ENCODE measurements at regions not wholly inside any gene's neighbourhood (a gene's known extent, or its start where the extent isn't known, plus 50 kb on each side); places are given as distances from the start of the nearest gene placed in this dataset.

- Histone ChIP-seq H3K9me3 (ENCODE audit: insufficient read depth in 2 of 2, low read depth in 1 of 2, low read length in 1 of 2) (0 out of 4 replicates have a peak, but pooled peaks cover 0 to 2% of the 10 kb centered on the region in 2 experiments), H4K8ac (ENCODE audit: extremely low read depth, insufficient read depth, low read length) (no peak overlapping the region), H3K36me3 (ENCODE audit: control insufficient read depth in 2 of 4, insufficient read depth in 4 of 4, low read length in 3 of 4) (no peaks in the 10 kb centered on the region), H3K4me1 (replicated peaks in 1 of 4; ENCODE audit: control insufficient read depth in 3 of 4, insufficient read depth in 4 of 4, low read length in 3 of 4) (no peaks in the 10 kb centered on the region), H2BK5ac (ENCODE audit: low read depth, low read length) (no peak overlapping the region), H4K20me1 (replicated peaks in 1 of 2; ENCODE audit: control insufficient read depth in 1 of 2, insufficient read depth in 2 of 2, low read length in 2 of 2) (no peaks in the 10 kb centered on the region), H3K4me3 (ENCODE audit: extremely low read depth in 1 of 4, insufficient read depth in 2 of 4, low read depth in 3 of 4, low read length in 4 of 4) (no peak overlapping the region), H3K18ac (ENCODE audit: extremely low read depth, low read length) (no peak overlapping the region), H2BK12ac (ENCODE audit: low read depth, low read length) (no peak overlapping the region), H3K4me2 (ENCODE audit: insufficient read depth in 1 of 2, low read depth in 2 of 2, low read length in 2 of 2) (no peak overlapping the region), H3K4ac (replicated peaks; ENCODE audit: insufficient read length, low read depth, low read length) (no peak overlapping the region), H2BK15ac (ENCODE audit: low read length) (no peak overlapping the region), H2BK120ac (replicated peaks; ENCODE audit: low read depth, low read length) (no peak overlapping the region), H2AFZ (ENCODE audit: low read length) (no peak overlapping the region), H3K23ac (ENCODE audit: insufficient read length) (no peak overlapping the region), H2BK20ac (ENCODE audit: low read length) (no peak overlapping the region), H3K27me3 (replicated peaks in 1 of 4; ENCODE audit: control insufficient read depth in 3 of 4, extremely low read depth in 1 of 4, insufficient read depth in 3 of 4, low read length in 3 of 4) (no peaks in the 10 kb centered on the region), H3K79me2 (ENCODE audit: control insufficient read depth in 1 of 2, insufficient read depth in 2 of 2, low read length in 2 of 2) (no peaks in the 10 kb centered on the region), H3K79me1 (ENCODE audit: low read depth, low read length) (no peaks in the 10 kb centered on the region), H2AK5ac (ENCODE audit: low read depth, low read length) (no peak overlapping the region), H3K14ac (ENCODE audit: insufficient read length) (no peak overlapping the region), H3K9ac (replicated peaks in 1 of 4; ENCODE audit: extremely low read depth in 1 of 4, low read depth in 3 of 4, low read length in 3 of 4) (no peak overlapping the region), H3K27ac (ENCODE audit: low read depth, low read length) (no peak overlapping the region), H3K23me2 (ENCODE audit: low read depth, low read length) (no peaks in the 10 kb centered on the region; the same call in 1 of the 2 replicates), H4K5ac (ENCODE audit: insufficient read length, low read depth, low read length) (no peak overlapping the region), H3K56ac (replicated peaks; ENCODE audit: insufficient read length, low read depth, low read length) (no peak overlapping the region), H4K91ac (replicated peaks; ENCODE audit: insufficient read length, low read length) (no peak overlapping the region)
- 88% methylated on average over 1 of the region's 1 CpG; no CpG with 5 or more reads in 1 of the 2 experiments for WGBS, 2 experiments (ENCODE audit: extremely low coverage in 1 of 2, insufficient coverage in 1 of 2, insufficient read length in 1 of 2, insufficient replicate concordance in 2 of 2, low coverage in 1 of 2, low lambda C conversion rate in 2 of 2, missing lambda C conversion rate in 1 of 2)
- DNase-seq (ENCODE audit: low read depth in 1 of 2, low spot score in 2 of 2) (no peak), FAIRE-seq (no peak)
- POLR2A ChIA-PET (ENCODE audit: partially characterized antibody): no interaction called here
- CTCF ChIA-PET (ENCODE audit: partially characterized antibody): no interaction called here
- TF ChIP-seq, protein P1, sequence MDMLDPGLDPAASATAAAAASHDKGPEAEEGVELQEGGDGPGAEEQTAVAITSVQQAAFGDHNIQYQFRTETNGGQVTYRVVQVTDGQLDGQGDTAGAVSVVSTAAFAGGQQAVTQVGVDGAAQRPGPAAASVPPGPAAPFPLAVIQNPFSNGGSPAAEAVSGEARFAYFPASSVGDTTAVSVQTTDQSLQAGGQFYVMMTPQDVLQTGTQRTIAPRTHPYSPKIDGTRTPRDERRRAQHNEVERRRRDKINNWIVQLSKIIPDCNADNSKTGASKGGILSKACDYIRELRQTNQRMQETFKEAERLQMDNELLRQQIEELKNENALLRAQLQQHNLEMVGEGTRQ (IDR thresholded peaks at IDR 0.05; ENCODE audit: low read length): no peak
- no peak for TF ChIP-seq SIRT6 (IDR thresholded peaks at IDR 0.05; ENCODE audit: low read length)
- TF ChIP-seq MAX (IDR thresholded peaks at IDR 0.05): no peak
- no peak for TF ChIP-seq RXRA (IDR thresholded peaks at IDR 0.05; ENCODE audit: insufficient read depth, low read depth, low read length)
- TF ChIP-seq MAFK (IDR thresholded peaks at IDR 0.05; ENCODE audit: low read depth, low read length): no peak
- TF ChIP-seq, protein P2, sequence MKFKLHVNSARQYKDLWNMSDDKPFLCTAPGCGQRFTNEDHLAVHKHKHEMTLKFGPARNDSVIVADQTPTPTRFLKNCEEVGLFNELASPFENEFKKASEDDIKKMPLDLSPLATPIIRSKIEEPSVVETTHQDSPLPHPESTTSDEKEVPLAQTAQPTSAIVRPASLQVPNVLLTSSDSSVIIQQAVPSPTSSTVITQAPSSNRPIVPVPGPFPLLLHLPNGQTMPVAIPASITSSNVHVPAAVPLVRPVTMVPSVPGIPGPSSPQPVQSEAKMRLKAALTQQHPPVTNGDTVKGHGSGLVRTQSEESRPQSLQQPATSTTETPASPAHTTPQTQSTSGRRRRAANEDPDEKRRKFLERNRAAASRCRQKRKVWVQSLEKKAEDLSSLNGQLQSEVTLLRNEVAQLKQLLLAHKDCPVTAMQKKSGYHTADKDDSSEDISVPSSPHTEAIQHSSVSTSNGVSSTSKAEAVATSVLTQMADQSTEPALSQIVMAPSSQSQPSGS (IDR thresholded peaks at IDR 0.05; ENCODE audit: low read length): no peak
- no peak for TF ChIP-seq RAD21 (IDR thresholded peaks at IDR 0.05 in 1 of 2, conservative IDR thresholded peaks at IDR 0.05 in 1 of 2; ENCODE audit: low read depth in 2 of 2, low read length in 2 of 2)
- TF ChIP-seq KDM4A (IDR thresholded peaks at IDR 0.05; ENCODE audit: low read depth, low read length, severe bottlenecking): no peak
- TF ChIP-seq TEAD4 (IDR thresholded peaks at IDR 0.05; ENCODE audit: low read depth, low read length): no peak
- TF ChIP-seq, protein P3, sequence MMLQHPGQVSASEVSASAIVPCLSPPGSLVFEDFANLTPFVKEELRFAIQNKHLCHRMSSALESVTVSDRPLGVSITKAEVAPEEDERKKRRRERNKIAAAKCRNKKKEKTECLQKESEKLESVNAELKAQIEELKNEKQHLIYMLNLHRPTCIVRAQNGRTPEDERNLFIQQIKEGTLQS (IDR thresholded peaks at IDR 0.05; ENCODE audit: insufficient read depth, low read depth, low read length): no peak
- TF ChIP-seq GTF2F1 (IDR thresholded peaks at IDR 0.05; ENCODE audit: borderline replicate concordance, low read depth, low read length): no peak
Observed at GRCh38 chr7:85356916-85357315, 170.1 kb upstream of the SEMA3D start.

Measured in H1 (cell line).